Upper lobe of left lung (tissue), 4 donors: ENCODE measurements at regions not wholly inside any gene's neighbourhood (a gene's known extent, or its start where the extent isn't known, plus 50 kb on each side); places are given as distances from the start of the nearest gene placed in this dataset.

ENCODE experiments used
- CTCF ChIP-seq, 6 experiments: fragments of 450-650 bp in 4 of 6; fragments of 200-600 bp in 2 of 6; sonication (generic) in 2 of 6; IDR thresholded peaks; one replicate each; pipeline ENCODE4 v1.5.1; 2016 to 2019; ENCODE audit warnings: antibody characterized with exemption in 6 of 6
- EP300 ChIP-seq, 4 donors: sonication (generic); formaldehyde crosslinking; IDR thresholded peaks; one replicate each; pipeline ENCODE4 v1.5.1; 2017; ENCODE audit warnings: antibody characterized with exemption in 4 of 4, control low read depth in 2 of 4
- POLR2A ChIP-seq, 4 donors: fragments of 450-650 bp; IDR thresholded peaks; one replicate each; pipeline ENCODE4 v1.5.1; 2016 to 2017; ENCODE audit warnings: antibody characterized with exemption in 4 of 4, mild to moderate bottlenecking in 2 of 4

GRCh38 chr14:86794689-86795088 lies 1198.3 kb downstream of the GALC start:
- no peak for TF ChIP-seq POLR2A (IDR thresholded peaks at IDR 0.05)
- no peak for TF ChIP-seq CTCF (IDR thresholded peaks at IDR 0.05)
- no peak for TF ChIP-seq EP300 (IDR thresholded peaks at IDR 0.05)
